Natural killer cell (primary cell): ENCODE measurements at regions not wholly inside any gene's neighbourhood (a gene's known extent, or its start where the extent isn't known, plus 50 kb on each side); places are given as distances from the start of the nearest gene placed in this dataset.

ENCODE experiments used
- ATAC-seq, 3 donors: fragments of 150-1000 bp in 2 of 3; fragments of 200-7000 bp in 1 of 3; cut with Tn5 transposase; 1 replicate in 1 of 3; 2 replicates in 2 of 3; pipeline ENCODE4 v1.10.0; 2021; ENCODE audit warnings: mild to moderate bottlenecking in 2 of 3, moderate library complexity in 2 of 3
- DNase-seq, 2 donors: peaks; one replicate each; pipeline versions ENCODE4 v3.0.0 to v3.0.0-alpha.2; 2013 to 2021; ENCODE audit warnings: mixed read lengths in 1 of 2
- H3K27ac ChIP-seq: one replicate; pipeline ENCODE4 v1.5.1; 2013; ENCODE audit warnings: mild to moderate bottlenecking, low read length
- H3K27me3 ChIP-seq: one replicate; pipeline ENCODE4 v1.6.1; 2013; ENCODE audit warnings: low read length; ENCODE audit not compliant: control insufficient read depth, insufficient read depth
- H3K36me3 ChIP-seq: one replicate; pipeline ENCODE4 v1.6.1; 2013; ENCODE audit warnings: low read length; ENCODE audit not compliant: control insufficient read depth, insufficient read depth
- H3K4me1 ChIP-seq: one replicate; pipeline ENCODE4 v1.6.1; 2013; ENCODE audit warnings: low read length; ENCODE audit not compliant: control insufficient read depth, insufficient read depth
- H3K4me3 ChIP-seq: one replicate; pipeline ENCODE4 v1.5.1; 2013; ENCODE audit warnings: low read length
- H3K9me3 ChIP-seq: one replicate; pipeline ENCODE4 v1.6.1; 2013; ENCODE audit warnings: low read length; ENCODE audit not compliant: control insufficient read depth, insufficient read depth
- H3K27ac Mint-ChIP-seq, 2 donors: one replicate each; pipeline ENCODE4 v1.8.0; 2022; ENCODE audit warnings: mild to moderate bottlenecking in 2 of 2, mixed read lengths in 2 of 2, moderate library complexity in 1 of 2
- H3K27me3 Mint-ChIP-seq, 2 donors: one replicate each; pipeline ENCODE4 v1.8.0; 2022; ENCODE audit warnings: low read depth in 2 of 2, mixed read lengths in 2 of 2
- H3K36me3 Mint-ChIP-seq: one replicate; pipeline ENCODE4 v1.8.0; 2022; ENCODE audit warnings: mixed read lengths
- H3K4me1 Mint-ChIP-seq, 2 donors: one replicate each; pipeline ENCODE4 v1.8.0; 2022; ENCODE audit warnings: mixed read lengths in 2 of 2
- H3K4me3 Mint-ChIP-seq: one replicate; pipeline ENCODE4 v1.8.0; 2022; ENCODE audit warnings: mild to moderate bottlenecking, moderate library complexity, mixed read lengths
- H3K9me3 Mint-ChIP-seq, 2 donors: one replicate each; pipeline ENCODE4 v1.8.0; 2022; ENCODE audit warnings: mixed read lengths in 2 of 2
- CTCF ChIP-seq: fragments of 200-600 bp; IDR thresholded peaks from one replicate; pipeline ENCODE4 v1.8.0; 2022; ENCODE audit warnings: antibody characterized with exemption
- WGBS: methylation state at CpG from one replicate; pipeline ENCODE4 v1.1.7; 2013; ENCODE audit warnings: missing lambda C conversion rate; ENCODE audit not compliant: insufficient coverage; 5-methylcytosine and 5-hydroxymethylcytosine counted together
- intact Hi-C: fragments of 100-400 bp; cut with micrococcal nuclease; formaldehyde crosslinking; loops from one replicate; pipeline ENCODE4 v1.14.2; 2022

DNA sequence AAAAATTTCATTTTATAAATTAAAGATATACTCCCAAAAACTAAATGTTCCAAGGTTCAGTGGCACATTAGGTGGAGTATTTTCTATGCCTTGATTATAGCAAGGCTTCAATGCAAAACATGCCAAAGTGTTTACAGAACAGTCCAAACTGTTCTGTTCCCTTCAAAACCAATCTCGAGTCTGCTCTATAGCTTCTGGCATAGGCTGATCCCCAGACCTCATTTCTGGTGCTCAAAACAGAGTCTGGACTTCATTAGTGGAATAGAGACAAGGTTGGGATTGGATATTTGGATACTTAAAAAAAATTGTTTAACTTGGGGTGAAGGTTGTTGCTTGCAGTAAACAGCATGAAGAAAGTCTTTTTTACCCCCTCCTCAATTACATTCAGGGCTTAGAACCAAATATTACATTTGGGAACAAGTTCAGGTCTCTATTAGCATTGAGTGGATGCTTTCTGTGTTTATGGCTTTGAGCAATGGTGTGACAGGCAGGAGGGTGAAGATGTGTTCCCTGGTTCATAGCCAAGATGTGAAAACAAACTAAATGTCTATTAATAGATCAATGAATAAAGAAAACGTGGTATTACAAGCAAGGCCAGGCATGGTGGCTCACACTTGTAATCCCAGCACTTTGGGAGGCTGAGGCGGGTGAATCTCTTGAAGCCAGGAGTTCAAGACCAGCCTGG lies 208.1 kb upstream of the RND3 start:
- no peak overlapping the region for H3K27ac Mint-ChIP-seq
- no peaks in the 10 kb centered on the region for H3K4me1 ChIP-seq

DNA sequence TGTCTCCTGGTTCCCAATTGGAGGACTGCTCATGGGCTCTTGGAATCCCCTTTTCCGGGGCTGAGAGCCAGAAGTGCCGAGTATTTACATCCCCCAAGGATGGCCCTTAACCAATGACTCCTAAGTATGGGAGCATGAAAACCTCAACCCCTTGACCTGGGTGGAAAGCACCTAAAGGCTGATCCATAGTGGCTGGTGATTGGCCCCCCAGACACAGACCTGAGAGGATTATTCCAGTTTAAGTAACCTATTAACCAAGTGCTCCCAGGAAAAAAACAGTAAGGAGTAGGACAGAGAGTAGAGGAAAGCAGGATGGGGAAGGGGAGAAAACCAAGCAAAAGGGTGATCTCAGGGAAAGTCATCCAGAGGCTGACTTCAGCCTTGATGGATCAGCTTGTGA lies 206.1 kb upstream of the RND3 start:
- H3K27ac ChIP-seq: no peak overlapping the region
- ATAC-seq: no peak
- Mint-ChIP-seq H3K27ac (no peak overlapping the region), H3K9me3 (peaks cover 6 to 9% of the 10 kb centered on the region in 2 donors), H3K36me3 (no peaks in the 10 kb centered on the region), H3K4me3 (no peak overlapping the region), H3K4me1 (no peaks in the 10 kb centered on the region), H3K27me3 (no peaks in the 10 kb centered on the region)
- H3K27me3 ChIP-seq: no peaks in the 10 kb centered on the region
- H3K4me3 ChIP-seq: no peak overlapping the region
- WGBS: 90% methylated on average over 2 of the region's 2 CpGs
- DNase-seq: no peak
- no peaks in the 10 kb centered on the region for H3K4me1 ChIP-seq
- no peak for TF ChIP-seq CTCF
- no peaks in the 10 kb centered on the region for H3K36me3 ChIP-seq
- no peaks in the 10 kb centered on the region for H3K9me3 ChIP-seq
- intact Hi-C loops: no loop called here

More for the DNA sequence above, 208.1 kb upstream of the RND3 start:
- DNase-seq (no peak), ATAC-seq (no peak)
- Mint-ChIP-seq H3K4me3 (no peak overlapping the region), H3K27me3 (no peaks in the 10 kb centered on the region), H3K36me3 (no peaks in the 10 kb centered on the region), H3K4me1 (no peaks in the 10 kb centered on the region), H3K9me3 (peaks cover 6 to 11% of the 10 kb centered on the region in 2 donors)
- WGBS: 68% methylated on average over 3 of the region's 3 CpGs
- intact Hi-C loops: no loop called here
- no peak for TF ChIP-seq CTCF
- H3K4me3 ChIP-seq: no peak overlapping the region
- H3K36me3 ChIP-seq: no peaks in the 10 kb centered on the region
- no peaks in the 10 kb centered on the region for H3K27me3 ChIP-seq
- H3K9me3 ChIP-seq: no peaks in the 10 kb centered on the region
- no peak overlapping the region for H3K27ac ChIP-seq

DNA sequence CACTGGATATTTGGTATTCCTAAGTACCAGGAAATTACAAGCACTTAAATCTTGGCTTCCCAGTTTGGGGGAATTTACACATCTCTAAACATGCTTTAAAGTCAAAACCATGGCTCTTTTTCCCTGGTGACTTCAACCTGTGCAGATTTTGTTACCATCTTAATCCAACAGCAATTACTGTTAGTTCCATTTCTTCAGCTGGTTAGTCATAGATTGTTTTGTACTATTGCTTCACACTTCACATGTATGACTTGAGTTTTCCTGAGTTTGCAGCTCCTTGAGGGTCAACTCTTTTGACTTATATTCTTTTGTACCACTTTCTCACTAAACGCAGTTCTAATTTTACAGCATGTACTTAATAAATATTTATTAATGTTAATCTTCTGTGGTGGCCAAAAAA lies 203.4 kb upstream of the RND3 start:
- H3K4me3 ChIP-seq: no peak overlapping the region
- no peaks in the 10 kb centered on the region for H3K9me3 ChIP-seq
- no peaks in the 10 kb centered on the region for H3K36me3 ChIP-seq
- Mint-ChIP-seq H3K27ac (no peak overlapping the region), H3K4me3 (no peak overlapping the region), H3K4me1 (no peaks in the 10 kb centered on the region), H3K36me3 (no peaks in the 10 kb centered on the region), H3K27me3 (no peaks in the 10 kb centered on the region), H3K9me3 (peaks cover 6 to 7% of the 10 kb centered on the region in 2 donors)
- no peaks in the 10 kb centered on the region for H3K4me1 ChIP-seq
- intact Hi-C loops: no loop called here
- DNase-seq (no peak), ATAC-seq (no peak)
- H3K27ac ChIP-seq: no peak overlapping the region
- no CpG with 5 or more reads among the region's 1 CpG for WGBS
- no peaks in the 10 kb centered on the region for H3K27me3 ChIP-seq
- no peak for TF ChIP-seq CTCF

DNA sequence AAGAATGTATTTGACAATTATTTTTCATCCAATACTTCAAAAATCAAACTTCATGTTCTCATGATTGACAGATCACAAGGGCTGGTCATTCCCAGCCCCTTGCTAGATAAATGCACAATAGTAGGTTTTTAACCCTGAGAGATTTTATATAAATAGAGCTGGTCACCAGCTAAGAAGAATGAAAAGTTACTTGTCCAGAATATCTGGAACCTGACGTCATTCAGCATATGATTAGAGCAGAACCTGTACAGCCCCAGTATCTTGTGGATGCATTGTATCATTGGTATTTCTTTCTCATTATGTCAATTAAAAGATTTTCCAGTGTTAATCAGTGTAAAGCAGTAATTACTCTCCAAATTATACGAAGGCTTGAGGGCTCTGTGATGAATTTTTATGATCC lies 202.8 kb upstream of the RND3 start:
- intact Hi-C loops: no loop called here
- H3K27ac ChIP-seq: no peak overlapping the region
- no peaks in the 10 kb centered on the region for H3K36me3 ChIP-seq
- 84% methylated on average over 2 of the region's 2 CpGs for WGBS
- no peaks in the 10 kb centered on the region for H3K4me1 ChIP-seq
- Mint-ChIP-seq H3K4me1 (no peaks in the 10 kb centered on the region), H3K9me3 (peaks cover 7 to 11% of the 10 kb centered on the region in 2 donors), H3K4me3 (no peak overlapping the region), H3K27me3 (no peaks in the 10 kb centered on the region), H3K27ac (no peak overlapping the region), H3K36me3 (no peaks in the 10 kb centered on the region)
- DNase-seq (no peak), ATAC-seq (no peak)
- TF ChIP-seq CTCF: no peak
- H3K27me3 ChIP-seq: no peaks in the 10 kb centered on the region
- no peak overlapping the region for H3K4me3 ChIP-seq
- no peaks in the 10 kb centered on the region for H3K9me3 ChIP-seq
